ENCODE measurements at regions not wholly inside any gene's neighbourhood (a gene's known extent, or its start where the extent isn't known, plus 50 kb on each side); places are given as distances from the start of the nearest gene placed in this dataset.

GRCh38 chr20:52890130-52890529, 82.0 kb upstream of the TSHZ2 start:
- TF ChIP-seq CTCF (IDR thresholded peaks at IDR 0.05; ENCODE audit: poor library complexity, severe bottlenecking) (no peak), TAF1 (IDR thresholded peaks at IDR 0.05; ENCODE audit: low read depth) (no peak), EZH2 (IDR thresholded peaks at IDR 0.05; ENCODE audit: borderline replicate concordance, insufficient read depth, low read length, poor library complexity, severe bottlenecking) (no peak), REST (IDR thresholded peaks at IDR 0.05; ENCODE audit: borderline replicate concordance) (no peak), RAD21 (conservative IDR thresholded peaks at IDR 0.05) (no peak), EP300 (conservative IDR thresholded peaks at IDR 0.05; ENCODE audit: poor library complexity, severe bottlenecking) (no peak), POLR2AphosphoS5 (IDR thresholded peaks at IDR 0.05) (no peak)
